HEK293T (cell line): ENCODE measurements at regions not wholly inside any gene's neighbourhood (a gene's known extent, or its start where the extent isn't known, plus 50 kb on each side); places are given as distances from the start of the nearest gene placed in this dataset.
A peak's percentile ranks its signal among the peaks of the same experiment; 100 is the strongest.

Source experiments
- CTCF ChIA-PET: fragments of 350-600 bp; formaldehyde crosslinking; extraction: SDS; loops from one replicate; lab custom pipeline; 2021; ENCODE audit warnings: antibody characterized with exemption, inconsistent platforms; lab: Yijun Ruan, JAX
- POLR2A ChIA-PET: fragments of 350-600 bp; formaldehyde crosslinking; extraction: SDS; loops from one replicate; lab custom pipeline; 2020; ENCODE audit warnings: antibody characterized with exemption, inconsistent platforms; lab: Yijun Ruan, JAX
- DNase-seq: peaks from one replicate; pipeline ENCODE4 v3.0.0; 2012; ENCODE audit warnings: mixed read lengths; ENCODE audit errors: extremely low spot score
- ARNT ChIP-seq: fragments of 450-650 bp; IDR thresholded peaks from 2 replicates; pipeline ENCODE4 v1.6.1; 2017; ENCODE audit warnings: mild to moderate bottlenecking
- BHLHE40 ChIP-seq: fragments of 450-650 bp; IDR thresholded peaks from 2 replicates; pipeline ENCODE4 v1.6.1; 2016; ENCODE audit warnings: mild to moderate bottlenecking, moderate library complexity, borderline replicate concordance
- CTBP1 ChIP-seq: fragments of 450-650 bp; IDR thresholded peaks from 2 replicates; pipeline ENCODE4 v1.6.1; 2016; ENCODE audit warnings: borderline replicate concordance
- ELF4 ChIP-seq: fragments of 450-650 bp; IDR thresholded peaks from 2 replicates; pipeline ENCODE4 v1.6.1; 2017; ENCODE audit warnings: antibody characterized with exemption
- FOXA1 ChIP-seq: fragments of 450-650 bp; IDR thresholded peaks from 2 replicates; pipeline ENCODE4 v1.6.1; 2016; ENCODE audit warnings: mild to moderate bottlenecking
- FOXK2 ChIP-seq: fragments of 450-650 bp; IDR thresholded peaks from 2 replicates; pipeline ENCODE4 v1.6.1; 2016; ENCODE audit warnings: mild to moderate bottlenecking
- FOXM1 ChIP-seq: fragments of 450-650 bp; IDR thresholded peaks from 2 replicates; pipeline ENCODE4 v1.6.1; 2017; ENCODE audit warnings: mild to moderate bottlenecking, borderline replicate concordance
- HDGF ChIP-seq: fragments of 450-650 bp; IDR thresholded peaks from 2 replicates; pipeline ENCODE4 v1.6.1; 2017; ENCODE audit warnings: antibody characterized with exemption, borderline replicate concordance
- L3MBTL2 ChIP-seq: fragments of 450-650 bp; conservative IDR thresholded peaks from 2 replicates; pipeline ENCODE4 v1.6.1; 2016; ENCODE audit warnings: mild to moderate bottlenecking
- LEF1 ChIP-seq: fragments of 450-650 bp; IDR thresholded peaks from 2 replicates; pipeline ENCODE4 v1.6.1; 2017; ENCODE audit warnings: mild to moderate bottlenecking, borderline replicate concordance
- NFRKB ChIP-seq: fragments of 450-650 bp; IDR thresholded peaks from 2 replicates; pipeline ENCODE4 v1.6.1; 2016; ENCODE audit warnings: mild to moderate bottlenecking, moderate library complexity
- PKNOX1 ChIP-seq: fragments of 450-650 bp; IDR thresholded peaks from 2 replicates; pipeline ENCODE4 v1.6.1; 2016
- SP1 ChIP-seq: fragments of 450-650 bp; IDR thresholded peaks from 2 replicates; pipeline ENCODE4 v1.6.1; 2017
- SUZ12 ChIP-seq: fragments of 450-650 bp; IDR thresholded peaks from 2 replicates; pipeline ENCODE4 v1.6.1; 2016; ENCODE audit warnings: mild to moderate bottlenecking
- TARDBP ChIP-seq: fragments of 450-650 bp; IDR thresholded peaks from 2 replicates; pipeline ENCODE4 v1.6.1; 2016
- ZNF384 ChIP-seq: fragments of 450-650 bp; IDR thresholded peaks from 2 replicates; pipeline ENCODE4 v1.6.1; 2016

GRCh38 chr2:166661824-166662223 is 167.8 kb upstream of the SCN7A start:
- ChIA-PET POLR2A (no interaction called here), CTCF (no interaction called here)
- DNase-seq: no peak
- TF ChIP-seq TARDBP: no peak
- TF ChIP-seq ZNF384: no peak
- no peak for TF ChIP-seq CTBP1
- TF ChIP-seq BHLHE40: no peak
- no peak for TF ChIP-seq FOXK2
- TF ChIP-seq HDGF: no peak
- TF ChIP-seq SP1: no peak
- no peak for TF ChIP-seq LEF1
- no peak for TF ChIP-seq PKNOX1
- no peak for TF ChIP-seq SUZ12
- TF ChIP-seq ELF4: no peak
- TF ChIP-seq FOXM1: no peak
- TF ChIP-seq FOXA1: no peak
- no peak for TF ChIP-seq ARNT
- no peak for TF ChIP-seq NFRKB

DNA sequence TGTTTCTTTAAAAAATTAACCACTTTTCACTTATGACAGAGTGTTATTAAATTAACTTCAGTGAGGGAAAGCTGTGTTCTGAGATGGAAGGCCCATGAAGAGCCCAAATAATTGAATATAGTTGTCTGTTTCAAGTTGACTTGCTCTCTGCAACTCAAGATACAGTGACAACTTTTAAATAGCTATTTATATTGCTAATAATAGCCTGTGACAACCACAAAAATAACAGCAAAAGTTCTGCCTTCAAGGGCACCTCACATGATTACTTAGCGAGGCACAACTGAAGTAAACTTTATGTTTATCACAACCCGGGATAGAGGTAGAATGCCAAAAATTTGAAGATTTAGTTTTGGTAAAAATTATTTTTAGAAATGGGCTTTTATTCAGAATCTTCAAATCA is 167.3 kb upstream of the SCN7A start:
- no peak for TF ChIP-seq TARDBP
- no peak for TF ChIP-seq HDGF
- TF ChIP-seq FOXK2: no peak
- no peak for TF ChIP-seq SP1
- no peak for TF ChIP-seq BHLHE40
- no peak for TF ChIP-seq ZNF384
- TF ChIP-seq SUZ12: no peak
- TF ChIP-seq FOXA1: no peak
- no peak for DNase-seq
- ChIA-PET POLR2A (no interaction called here), CTCF (no interaction called here)

- no peak for DNase-seq
- ChIA-PET POLR2A (no interaction called here), CTCF (no interaction called here)
- TF ChIP-seq FOXK2 (no peak), NFRKB (no peak), PKNOX1 (0 out of 2 replicates have a peak, but pooled peaks have one; percentile 6), LEF1 (no peak)
These were observed 164.9 kb upstream of the SCN7A start for GRCh38 chr2:166658901-166659300.

- POLR2A ChIA-PET: no interaction called here
- TF ChIP-seq LEF1: no peak
- TF ChIP-seq TARDBP: no peak
- TF ChIP-seq BHLHE40: no peak
- no peak for TF ChIP-seq ZNF384
- TF ChIP-seq SP1: no peak
- TF ChIP-seq PKNOX1: no peak
- no peak for TF ChIP-seq NFRKB
- TF ChIP-seq ELF4: no peak
- TF ChIP-seq FOXM1: no peak
- TF ChIP-seq SUZ12: no peak
- no peak for TF ChIP-seq FOXK2
- no peak for TF ChIP-seq FOXA1
- no peak for DNase-seq
- CTCF ChIA-PET: no interaction called here
These were observed 159.2 kb upstream of the SCN7A start for GRCh38 chr2:166653185-166653813.

GRCh38 chr2:166651991-166652390 is 157.9 kb upstream of the SCN7A start:
- ChIA-PET POLR2A (no interaction called here), CTCF (no interaction called here)

More at GRCh38 chr2:166651991-166652390, 157.9 kb upstream of the SCN7A start:
- TF ChIP-seq ELF4: no peak
- TF ChIP-seq L3MBTL2: no peak
- TF ChIP-seq FOXM1: no peak
- TF ChIP-seq ARNT: no peak
- TF ChIP-seq FOXK2: no peak
- TF ChIP-seq NFRKB: no peak
- TF ChIP-seq HDGF: no peak
- no peak for TF ChIP-seq CTBP1
- TF ChIP-seq BHLHE40: no peak
- no peak for TF ChIP-seq PKNOX1
- no peak for DNase-seq
